Pulmonary artery endothelial cell (primary cell): ENCODE measurements at regions not wholly inside any gene's neighbourhood (a gene's known extent, or its start where the extent isn't known, plus 50 kb on each side); places are given as distances from the start of the nearest gene placed in this dataset.
"Not testable (repeated sequence)": the region's sequence is repeated elsewhere in the genome, so short reads cannot be mapped to it uniquely, and the experiment has no call there.

ENCODE experiments used
- DNase-seq: peaks from one replicate; pipeline ENCODE4 v3.0.0-alpha.2; 2011; ENCODE audit warnings: low read depth, low spot score

DNA sequence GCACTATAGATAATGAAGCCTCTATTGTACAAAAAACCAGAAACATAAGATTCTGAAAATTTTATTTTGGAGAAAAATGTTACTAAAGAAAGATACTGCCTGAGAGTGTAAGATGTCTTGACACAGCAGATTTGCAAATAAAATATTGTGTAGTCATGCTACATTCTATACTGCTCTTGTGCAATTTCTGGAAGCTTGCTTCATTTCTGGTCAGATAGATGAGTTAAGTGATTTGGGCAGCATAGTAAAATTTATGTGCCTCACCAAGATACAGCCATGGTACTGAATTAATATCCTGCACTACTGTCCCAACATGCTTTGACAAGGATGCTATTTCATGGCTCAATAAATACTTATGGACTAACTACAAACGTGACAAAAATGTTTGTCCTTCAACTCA is 55.1 kb upstream of the STARD13 start:
- DNase-seq: no peak

DNA sequence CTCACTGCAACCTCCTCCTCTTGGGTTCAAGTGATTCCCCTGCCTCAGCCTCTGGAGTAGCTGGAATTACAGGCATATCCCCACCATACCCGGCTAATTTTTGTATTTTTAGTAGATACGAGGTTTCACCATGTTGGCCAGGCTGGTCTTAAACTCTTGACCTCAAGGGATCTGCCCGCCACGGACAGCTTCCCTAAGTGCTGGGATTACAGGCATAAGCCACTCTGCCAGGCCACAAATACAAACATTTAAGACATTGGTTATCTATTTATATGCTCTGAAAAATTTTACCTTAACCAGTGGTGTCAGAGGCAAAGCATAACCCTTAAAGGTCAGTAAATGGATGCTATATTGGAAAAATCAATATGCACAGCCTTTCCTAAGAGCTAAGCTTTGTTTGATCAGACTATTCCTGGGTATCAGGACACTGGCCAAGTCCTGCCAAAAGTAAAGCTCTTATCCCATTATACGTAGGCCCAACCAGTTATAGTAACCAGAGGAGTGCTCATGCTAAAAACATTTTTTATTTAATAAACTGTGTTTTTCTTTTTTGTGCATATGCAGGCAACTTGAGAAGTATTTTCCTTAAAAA is 56.4 kb upstream of the STARD13 start:
- DNase-seq: no peak

DNA sequence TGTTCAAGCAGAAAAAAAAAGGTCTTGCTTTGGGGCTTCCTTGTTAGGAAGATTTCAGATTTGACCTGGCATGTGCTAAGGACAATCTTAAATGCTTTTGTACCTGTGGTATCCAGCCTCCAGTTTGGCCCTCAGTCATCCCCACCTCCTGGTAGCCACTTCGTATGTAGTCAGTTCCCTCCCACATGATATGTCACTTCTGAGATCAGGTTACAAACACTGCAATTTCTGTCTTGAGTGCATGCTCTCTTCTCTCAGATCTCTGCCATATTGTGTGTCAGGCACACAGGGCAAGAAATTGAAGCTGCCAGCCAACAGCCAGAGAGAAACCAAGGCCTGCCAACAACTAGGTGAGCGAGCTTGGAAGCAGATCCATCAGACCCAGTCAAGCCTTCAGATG is 60.3 kb upstream of the STARD13 start:
- no peak for DNase-seq

DNA sequence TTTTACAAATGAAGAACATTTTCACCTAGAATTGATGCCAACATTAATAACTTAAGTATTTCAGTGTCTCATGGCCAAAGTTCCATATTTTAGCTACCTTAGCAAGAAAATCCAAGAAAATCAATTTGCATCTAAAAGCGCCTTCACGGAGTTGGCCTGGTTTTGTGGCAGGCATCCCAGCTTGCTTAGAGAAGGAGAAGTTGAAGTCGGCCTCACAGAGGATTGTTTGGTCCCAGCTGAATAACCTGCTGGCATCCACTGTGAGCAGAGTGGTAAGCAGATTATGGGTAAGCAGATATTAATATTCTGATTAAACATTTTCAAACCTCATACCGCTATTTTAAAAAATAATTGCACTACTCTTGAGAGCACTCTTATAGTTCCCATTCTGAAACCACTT is 62.3 kb upstream of the STARD13 start:
- no peak for DNase-seq

DNA sequence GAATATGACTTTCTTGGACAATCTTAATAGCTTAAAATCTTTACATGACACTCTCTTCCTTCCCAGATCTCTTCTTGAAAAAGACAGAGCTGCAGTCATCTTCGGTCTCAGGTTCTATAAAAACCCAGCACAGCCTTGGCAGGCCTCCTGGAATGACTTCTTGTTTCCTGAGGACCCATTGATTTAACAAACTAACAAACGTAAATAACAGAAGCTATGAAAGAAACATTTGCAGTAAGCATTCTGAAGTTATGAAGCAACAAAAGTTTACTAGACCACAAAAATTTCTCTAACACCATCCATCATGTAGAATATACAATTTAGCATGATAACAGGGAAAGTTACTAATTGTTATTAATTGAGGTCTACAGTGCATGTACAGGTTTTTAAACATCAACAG is 62.8 kb upstream of the STARD13 start:
- DNase-seq: no peak

DNA sequence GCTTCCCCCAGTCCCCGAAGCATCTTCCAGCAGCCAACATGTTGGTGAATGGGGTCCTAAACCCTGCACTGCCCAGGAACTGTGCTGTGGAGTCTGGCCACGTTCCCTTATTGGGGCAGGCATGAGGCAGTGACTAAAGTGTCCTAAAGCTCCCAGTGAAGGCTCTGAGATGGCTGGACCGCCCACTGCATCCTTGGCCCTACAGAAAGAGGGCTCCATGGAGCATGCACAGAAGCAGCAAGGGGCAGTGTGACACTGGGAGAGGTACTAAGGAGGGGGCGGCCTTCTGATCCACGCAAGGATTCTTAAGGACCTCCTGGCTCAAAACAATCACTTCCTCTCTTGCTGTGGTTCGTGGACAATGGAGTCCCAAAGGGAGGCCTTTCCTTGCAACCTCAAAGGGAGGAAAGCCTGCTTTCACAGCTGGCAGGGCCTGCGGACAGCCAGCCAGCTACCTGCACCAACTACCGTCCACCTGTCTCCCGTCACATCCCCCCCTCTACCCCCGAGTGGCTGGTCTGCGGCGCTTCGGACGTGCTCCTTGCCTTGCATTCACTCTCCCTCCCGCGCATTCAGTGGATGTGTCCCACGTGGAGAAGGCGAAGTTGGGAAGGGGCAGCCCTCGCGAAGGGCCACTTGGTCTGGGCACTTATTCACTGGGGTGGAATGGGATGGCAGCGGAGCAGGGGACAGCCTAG is 63.9 kb upstream of the STARD13 start:
- no peak for DNase-seq

DNA sequence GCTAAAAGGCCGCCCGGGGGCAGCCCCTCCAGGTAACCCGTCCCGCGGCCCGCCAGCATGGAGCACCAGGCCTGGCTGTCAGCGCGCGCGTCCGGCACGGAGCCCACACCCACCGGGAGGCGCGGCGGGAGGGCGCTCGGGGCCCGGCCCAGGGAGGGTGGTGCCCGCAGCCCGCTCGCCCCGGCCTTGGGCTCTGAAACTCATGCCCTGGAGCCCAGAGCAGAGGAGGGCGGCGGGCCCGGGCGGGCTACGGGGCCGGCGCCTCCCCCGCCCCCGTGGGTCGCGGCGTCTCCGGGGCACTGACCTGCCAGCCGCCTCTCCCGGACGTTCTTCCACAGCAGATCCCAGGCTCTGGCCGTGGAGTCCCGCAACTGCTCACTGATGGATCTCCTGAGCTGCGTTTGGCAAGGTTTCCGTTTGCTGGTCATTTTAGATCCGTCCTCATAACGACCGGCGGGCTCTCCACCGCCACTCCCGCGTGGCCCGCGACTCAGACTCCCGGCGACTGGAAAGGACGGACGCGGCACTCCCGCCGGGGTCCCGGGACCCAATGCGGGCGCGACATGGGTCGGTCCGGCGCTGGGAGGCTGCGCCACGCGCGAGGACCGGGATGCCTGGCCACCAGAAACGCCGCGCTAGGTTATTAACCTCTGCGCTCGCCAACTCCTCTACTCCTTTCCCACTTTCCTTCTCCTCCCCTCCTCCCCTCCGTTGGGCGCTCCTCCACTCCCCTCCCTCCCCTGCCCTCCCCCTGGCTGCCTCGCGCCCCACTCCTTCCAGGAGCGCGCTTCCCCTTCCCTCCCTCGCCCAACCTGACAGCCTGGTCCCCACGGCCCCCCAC is 64.7 kb upstream of the STARD13 start:
- peak; percentile 13 for DNase-seq

DNA sequence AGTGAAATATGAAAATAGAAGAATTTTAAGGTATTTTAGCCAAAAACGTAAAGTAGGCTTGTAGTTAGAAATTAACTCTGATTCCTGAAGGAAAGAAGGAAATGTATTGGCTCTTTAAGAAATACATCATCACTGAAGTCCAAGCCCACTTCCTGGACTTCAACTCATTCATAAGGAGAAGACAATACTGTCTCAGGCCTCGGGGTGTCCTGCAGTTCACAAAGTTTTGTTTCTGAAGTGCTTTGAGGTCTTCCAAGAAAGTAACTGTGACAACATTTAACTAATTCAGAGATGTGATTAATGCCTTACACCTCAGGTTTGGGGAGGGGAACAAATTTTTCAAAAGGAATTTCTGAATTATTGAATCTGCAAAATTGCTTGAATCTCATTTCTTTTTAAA is 65.8 kb upstream of the STARD13 start:
- peak; percentile 44 for DNase-seq

DNA sequence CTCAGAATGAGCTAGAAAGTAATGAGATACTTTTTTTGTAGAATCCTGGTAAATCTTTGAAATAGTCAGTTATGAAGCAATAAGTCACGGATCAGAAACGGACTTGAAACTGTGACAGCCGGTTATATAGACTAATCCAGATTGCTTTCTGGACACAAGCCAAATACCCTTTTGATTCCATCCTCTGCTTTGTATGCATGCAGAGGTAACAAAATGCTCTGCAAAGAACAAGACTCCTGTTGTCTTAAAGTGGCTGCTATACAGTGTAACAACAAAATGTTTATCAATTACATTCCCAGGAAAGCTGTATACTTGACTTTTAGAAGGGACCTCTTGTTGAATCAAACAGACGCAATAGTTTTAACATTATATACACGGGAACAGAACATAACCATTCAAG is 66.5 kb upstream of the STARD13 start:
- DNase-seq: no peak

DNA sequence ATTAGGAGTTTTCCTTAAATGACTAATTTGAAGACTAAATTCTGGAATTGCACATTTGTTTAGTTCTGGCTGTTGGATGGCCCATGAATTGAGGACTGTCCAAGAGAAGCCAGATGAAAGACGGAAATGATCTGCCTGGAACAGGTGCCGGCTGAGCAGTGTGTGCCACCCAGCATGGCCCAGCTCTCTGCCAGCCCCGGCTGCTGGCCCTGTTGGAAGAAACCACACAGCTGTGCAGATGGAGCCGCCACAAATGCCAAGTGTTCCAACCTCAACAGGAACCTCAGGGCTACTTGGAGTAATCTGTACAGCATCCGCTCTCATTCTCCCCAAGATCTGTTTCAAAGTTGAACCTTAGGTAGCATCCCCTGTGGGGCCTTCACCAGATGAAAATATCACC is 67.0 kb upstream of the STARD13 start:
- no peak for DNase-seq

DNA sequence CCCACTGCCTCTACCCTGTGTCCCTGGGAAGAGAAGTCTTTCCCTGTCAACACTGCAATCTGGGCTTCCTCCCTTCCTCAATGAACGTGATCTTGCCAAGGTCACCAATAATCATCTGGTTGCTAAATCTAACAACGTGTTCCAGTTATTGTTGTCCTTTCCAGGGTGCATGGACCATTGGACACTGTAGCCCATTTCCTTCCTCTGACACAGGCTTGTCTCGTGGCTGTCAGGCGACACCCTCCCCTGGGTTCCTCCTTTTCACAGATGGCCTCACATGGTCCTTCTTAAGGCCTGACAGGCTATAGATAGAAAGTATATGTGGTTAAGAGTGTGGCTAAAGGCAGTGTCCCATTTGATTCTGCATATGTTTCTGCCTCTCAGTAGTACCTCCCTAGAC is 67.7 kb upstream of the STARD13 start:
- DNase-seq: no peak

DNA sequence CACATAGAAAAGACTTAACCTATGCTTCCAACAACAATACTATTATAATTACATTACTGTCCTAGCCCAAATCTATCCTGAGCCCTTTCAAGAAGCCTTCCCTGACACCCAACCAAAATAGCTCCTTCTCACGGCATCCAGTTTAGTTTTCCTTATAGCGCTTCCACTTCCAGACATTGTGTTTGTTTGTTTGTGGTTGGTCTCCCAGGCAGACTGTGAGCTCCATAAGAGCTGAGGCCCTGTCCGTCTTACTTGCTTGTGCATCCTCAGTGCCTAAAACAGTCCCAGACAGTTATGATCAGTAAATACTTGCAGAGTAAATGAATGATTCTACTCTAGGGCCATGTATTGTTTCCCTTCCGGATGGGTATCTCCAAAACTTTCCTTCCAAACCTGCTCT is 68.1 kb upstream of the STARD13 start:
- DNase-seq: no peak

DNA sequence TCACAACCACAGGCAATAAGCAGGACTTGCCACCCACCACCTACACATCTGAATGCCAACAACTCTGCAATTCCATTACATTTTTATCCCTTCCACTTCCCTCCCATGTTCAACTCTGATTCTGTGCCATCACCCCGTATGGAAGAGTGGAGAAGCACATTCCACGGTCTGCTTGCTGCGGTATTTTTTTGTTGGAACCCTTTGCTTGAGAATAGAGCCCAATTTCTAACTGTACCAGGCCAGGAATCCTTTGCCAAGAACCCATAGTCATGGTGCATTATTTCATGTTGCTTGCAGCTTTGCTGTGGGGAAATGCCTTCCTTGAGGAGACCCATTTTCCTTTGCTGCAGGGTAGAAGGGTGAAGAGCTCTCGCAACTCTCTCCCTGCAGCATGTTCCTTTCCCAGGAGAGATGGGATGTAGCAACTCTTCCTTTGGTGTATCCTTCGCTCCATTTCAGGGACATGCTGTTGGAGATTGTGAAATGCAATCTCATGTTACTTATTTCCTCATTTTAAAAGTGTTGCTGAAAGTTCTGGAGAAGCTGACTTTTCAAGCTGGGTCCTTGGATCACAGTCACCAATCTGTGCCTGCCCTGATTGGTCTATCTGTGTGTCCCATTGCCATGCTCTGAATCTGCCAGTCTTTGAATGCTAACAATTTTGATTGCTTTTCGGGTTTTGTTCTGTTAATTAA is 69.8 kb upstream of the STARD13 start:
- DNase-seq: no peak

DNA sequence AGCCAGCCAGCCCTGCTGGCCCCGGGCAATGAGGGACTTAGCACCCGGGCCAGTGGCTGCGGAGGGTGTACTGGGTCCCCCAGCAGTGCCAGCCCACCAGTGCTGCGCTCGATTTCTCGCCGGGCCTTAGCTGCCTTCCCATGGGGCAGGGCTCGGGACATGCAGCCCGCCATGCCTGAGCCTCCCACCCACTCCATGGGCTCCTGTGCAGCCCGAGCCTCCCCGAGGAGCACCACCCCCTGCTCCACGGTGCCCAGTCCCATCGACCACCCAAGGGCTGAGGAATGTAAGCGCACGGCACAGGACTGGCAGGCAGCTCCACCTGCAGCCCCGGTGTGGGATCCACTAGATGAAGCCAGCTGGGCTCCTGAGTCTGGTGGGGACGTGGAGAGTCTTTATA is 72.5 kb upstream of the STARD13 start:
- DNase-seq: not testable (repeated sequence)

DNA sequence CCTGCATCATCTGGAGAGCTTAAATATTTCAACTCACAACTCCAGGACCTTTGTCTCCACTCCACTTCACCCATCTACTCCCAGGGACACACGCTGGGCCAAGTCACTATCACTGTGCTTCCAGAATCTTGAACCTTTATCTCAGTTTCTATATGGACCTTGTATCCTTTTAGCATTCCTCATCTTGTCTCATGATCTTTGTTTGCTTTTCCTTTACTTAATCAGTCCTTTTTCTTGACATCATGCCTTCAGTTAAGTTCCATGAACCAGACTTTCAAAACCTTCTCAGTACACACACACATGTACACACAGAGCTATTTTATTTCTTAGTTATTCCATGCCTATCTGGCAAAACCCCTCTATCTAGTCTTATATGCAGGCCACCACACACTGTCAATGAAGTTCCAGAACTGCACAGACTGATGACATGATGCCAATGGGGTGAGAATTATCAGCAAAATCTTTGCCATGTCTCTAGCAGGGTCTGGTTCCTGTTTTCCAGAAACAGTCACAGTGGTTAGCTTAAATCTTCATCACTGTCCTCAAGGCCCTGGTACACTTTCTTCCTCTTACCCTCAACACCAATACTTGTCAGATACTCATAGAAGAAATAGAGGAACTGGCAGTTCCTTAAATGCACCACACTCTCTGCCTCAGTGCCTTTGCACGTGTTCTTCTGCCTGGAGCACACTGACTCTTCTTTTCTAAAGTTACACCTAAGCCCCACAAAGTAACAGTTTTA is 77.6 kb upstream of the STARD13 start:
- no peak for DNase-seq

DNA sequence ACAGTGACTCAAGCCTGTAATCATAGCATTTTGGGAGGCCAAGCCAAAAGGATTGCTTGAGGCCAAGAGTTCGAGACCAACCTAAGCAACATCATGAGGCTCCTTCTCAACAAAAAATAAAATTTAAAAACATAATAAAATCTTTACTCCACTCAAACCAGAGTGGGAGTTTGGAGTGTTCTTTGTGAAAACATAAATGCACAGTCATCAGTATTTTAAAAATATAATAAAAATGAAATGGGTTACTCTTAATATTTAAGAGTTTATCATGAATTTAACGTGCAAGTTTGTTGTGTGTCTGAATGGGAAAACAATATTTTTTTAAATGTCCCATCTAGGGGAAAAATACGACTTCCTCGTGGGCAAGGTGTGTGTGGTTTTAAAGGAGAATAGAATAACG is 78.6 kb upstream of the STARD13 start:
- no peak for DNase-seq

DNA sequence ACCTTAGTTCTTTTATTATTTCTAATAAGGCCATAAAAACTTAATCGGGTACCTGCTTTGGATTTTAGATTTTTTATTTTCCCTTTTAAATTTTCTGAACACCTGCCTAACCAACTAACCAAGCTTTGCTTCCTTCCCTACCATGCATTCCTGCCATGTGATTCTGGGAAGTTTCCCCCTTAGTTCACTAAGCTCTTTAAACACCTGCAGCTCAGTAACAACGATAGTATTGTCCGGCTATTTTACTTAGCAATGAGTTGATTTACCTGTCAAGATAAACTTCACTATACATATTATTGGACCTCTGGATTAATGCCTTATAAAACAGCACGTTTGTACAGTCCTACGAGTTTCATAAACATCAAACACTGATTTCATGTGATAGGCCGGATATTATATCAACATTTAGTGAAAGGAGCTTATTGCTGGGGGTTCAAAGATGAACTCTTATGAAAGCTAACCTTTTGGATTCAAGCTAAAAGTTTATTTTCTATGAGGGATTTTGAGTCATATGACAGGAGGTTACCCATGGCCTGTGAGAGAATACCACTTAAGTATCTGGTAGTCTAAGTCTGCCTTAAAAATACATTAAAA is 81.0 kb upstream of the STARD13 start:
- DNase-seq: no peak

DNA sequence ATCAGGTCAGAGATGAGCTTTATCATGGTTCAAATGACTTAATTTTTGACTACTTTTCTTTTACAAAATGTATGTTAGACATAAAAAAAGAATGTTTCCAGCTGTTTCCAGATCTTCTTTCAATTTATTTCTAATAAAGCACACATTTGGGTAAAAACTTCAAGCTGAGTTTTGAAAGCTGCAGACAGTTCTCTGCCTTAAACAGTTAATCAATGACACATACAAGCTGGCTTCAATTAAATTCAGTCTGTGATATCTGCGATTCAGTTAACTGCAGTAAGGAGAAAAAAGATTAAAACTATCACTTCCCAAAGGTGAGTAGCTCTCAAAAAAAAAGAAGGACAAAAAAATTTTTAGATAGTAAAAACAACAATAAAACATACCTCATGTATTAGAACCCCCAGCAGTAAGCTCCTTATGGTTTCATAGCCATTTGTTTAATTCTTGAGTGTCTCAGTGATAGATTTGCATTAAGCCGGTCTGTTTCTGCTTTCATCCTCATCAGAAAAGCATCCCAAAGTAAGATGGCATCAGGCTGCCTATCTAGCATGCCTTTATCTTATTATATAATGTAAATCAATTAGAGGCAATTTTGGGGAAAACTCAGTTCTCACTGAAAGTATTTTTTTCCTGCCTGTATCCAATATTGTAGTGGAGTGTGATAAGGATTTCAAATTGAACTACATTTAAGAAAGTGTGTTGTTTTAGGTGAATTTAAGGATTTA is 81.8 kb upstream of the STARD13 start:
- DNase-seq: no peak

DNA sequence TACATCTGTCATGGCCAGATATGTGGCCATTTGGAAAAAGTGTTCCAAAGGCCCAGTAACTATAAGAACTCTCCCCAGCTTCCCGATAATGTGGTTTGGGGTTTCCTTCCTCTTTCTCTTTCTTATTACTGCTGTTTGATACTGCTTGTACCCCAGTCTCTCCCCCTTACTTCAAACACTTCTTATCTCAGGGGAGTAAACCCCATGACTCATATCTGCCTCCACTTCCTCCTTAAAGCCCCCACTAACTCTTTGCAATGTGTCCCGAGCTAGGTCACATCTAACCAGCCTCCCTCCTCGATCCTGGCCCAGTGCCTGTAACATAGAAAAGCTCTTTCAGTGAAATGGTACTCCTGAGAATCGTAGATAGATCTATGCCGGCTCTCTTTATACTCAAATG is 82.4 kb upstream of the STARD13 start:
- DNase-seq: no peak

DNA sequence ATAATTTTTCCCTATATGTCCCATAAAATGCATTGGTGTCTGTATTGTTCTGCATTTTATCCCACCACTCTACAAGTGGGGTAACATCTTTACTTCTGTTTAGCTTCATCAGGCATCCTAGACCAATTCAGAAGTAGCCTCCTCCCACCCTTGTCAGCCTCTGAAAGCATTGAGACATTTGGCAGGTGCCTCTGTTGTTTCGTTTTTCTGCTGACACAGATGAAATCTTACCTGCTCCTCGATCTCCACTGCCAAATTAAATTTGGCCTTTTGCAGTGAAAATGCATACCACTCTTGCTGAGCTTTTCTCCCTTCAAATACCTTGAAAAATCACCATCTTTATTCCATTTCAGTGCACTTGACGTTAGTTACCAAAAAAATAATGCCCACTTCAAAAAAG is 83.5 kb upstream of the STARD13 start:
- no peak for DNase-seq
